ENCODE measurements at regions not wholly inside any gene's neighbourhood (a gene's known extent, or its start where the extent isn't known, plus 50 kb on each side); places are given as distances from the start of the nearest gene placed in this dataset.

- no peak for TF ChIP-seq FOSL2 (IDR thresholded peaks at IDR 0.05; ENCODE audit: borderline replicate concordance, low read depth)
- no peak for TF ChIP-seq GABPA (IDR thresholded peaks at IDR 0.05; ENCODE audit: low read depth)
- no peak for TF ChIP-seq FOXJ3 (CRISPR knock-in tag; IDR thresholded peaks at IDR 0.05)
- no peak for TF ChIP-seq RCOR1 (IDR thresholded peaks at IDR 0.05; ENCODE audit: low read length)
- TF ChIP-seq USF2 (IDR thresholded peaks at IDR 0.05; ENCODE audit: borderline replicate concordance, low read depth, low read length): no peak
- TF ChIP-seq IRF3 (IDR thresholded peaks at IDR 0.05; ENCODE audit: low read depth, low read length): no peak
- H3K9me3 ChIP-seq: no peaks in the 10 kb centered on the region
- no peaks in the 10 kb centered on the region for H3K36me3 ChIP-seq (replicated peaks in 1 of 2; ENCODE audit: control insufficient read depth in 1 of 2, insufficient read depth in 2 of 2, low read length in 1 of 2)
- ChIA-PET POLR2A (no interaction called here), CTCF (no interaction called here)
- no peaks in the 10 kb centered on the region for H4K20me1 ChIP-seq (ENCODE audit: insufficient read depth)
- no peak overlapping the region for H2AFZ ChIP-seq (ENCODE audit: low read depth)
- no peaks in the 10 kb centered on the region for H3K79me2 ChIP-seq (ENCODE audit: insufficient read depth)
- no peaks in the 10 kb centered on the region for H3F3A ChIP-seq (replicated peaks; ENCODE audit: insufficient read depth)
- H3K27me3 ChIP-seq (ENCODE audit: insufficient read depth): no peaks in the 10 kb centered on the region
- DNase-seq: no peak
- no peak overlapping the region for H3K27ac ChIP-seq (ENCODE audit: low read depth in 2 of 2, low read length in 1 of 2)
- no peak overlapping the region for H3K9ac ChIP-seq
- 4% methylated on average over 3 of the region's 3 CpGs for WGBS (ENCODE audit: low lambda C conversion rate)
- no peak overlapping the region for H3K4me3 ChIP-seq (ENCODE audit: low read depth in 2 of 2, low read length in 1 of 2)
- no peak overlapping the region for H3K4me2 ChIP-seq
- H3K9me2 ChIP-seq: no peaks in the 10 kb centered on the region
- H3K4me1 ChIP-seq (ENCODE audit: control insufficient read depth in 1 of 2, insufficient read depth in 2 of 2, low read depth in 1 of 2, low read length in 1 of 2): no peaks in the 10 kb centered on the region
These were observed 107.6 kb upstream of the KHDRBS2 start for GRCh38 chr6:62393608-62394007.

- DNase-seq: no peak
- Histone ChIP-seq H3K27ac (ENCODE audit: low read depth in 2 of 2, low read length in 1 of 2) (no peak overlapping the region), H3K9me2 (no peaks in the 10 kb centered on the region), H4K20me1 (ENCODE audit: insufficient read depth) (no peaks in the 10 kb centered on the region), H3K9me3 (no peaks in the 10 kb centered on the region), H3K27me3 (ENCODE audit: insufficient read depth) (no peaks in the 10 kb centered on the region), H3K79me2 (ENCODE audit: insufficient read depth) (no peaks in the 10 kb centered on the region), H3K4me2 (no peak overlapping the region), H3K4me3 (ENCODE audit: low read depth in 2 of 2, low read length in 1 of 2) (no peak overlapping the region), H3K4me1 (ENCODE audit: control insufficient read depth in 1 of 2, insufficient read depth in 2 of 2, low read depth in 1 of 2, low read length in 1 of 2) (no peaks in the 10 kb centered on the region), H3K36me3 (replicated peaks in 1 of 2; ENCODE audit: control insufficient read depth in 1 of 2, insufficient read depth in 2 of 2, low read length in 1 of 2) (no peaks in the 10 kb centered on the region), H2AFZ (ENCODE audit: low read depth) (no peak overlapping the region), H3F3A (replicated peaks; ENCODE audit: insufficient read depth) (no peaks in the 10 kb centered on the region), H3K9ac (no peak overlapping the region)
- WGBS (ENCODE audit: low lambda C conversion rate): 4% methylated on average over 3 of the region's 3 CpGs
- TF ChIP-seq TCF12 (IDR thresholded peaks at IDR 0.05): no peak
- no peak for TF ChIP-seq MXI1 (IDR thresholded peaks at IDR 0.05; ENCODE audit: low read depth, low read length)
- TF ChIP-seq JUND (IDR thresholded peaks at IDR 0.05): no peak
- no peak for TF ChIP-seq FOSL2 (IDR thresholded peaks at IDR 0.05; ENCODE audit: borderline replicate concordance, low read depth)
- TF ChIP-seq MEF2A (IDR thresholded peaks at IDR 0.05; ENCODE audit: borderline replicate concordance, low read depth): no peak
- no peak for TF ChIP-seq TEAD4 (IDR thresholded peaks at IDR 0.05; ENCODE audit: borderline replicate concordance, insufficient read depth)
- TF ChIP-seq NRF1 (IDR thresholded peaks at IDR 0.05; ENCODE audit: low read depth, low read length): no peak
- TF ChIP-seq FOXM1 (IDR thresholded peaks at IDR 0.05; ENCODE audit: low read depth): no peak
- TF ChIP-seq, protein P1, sequence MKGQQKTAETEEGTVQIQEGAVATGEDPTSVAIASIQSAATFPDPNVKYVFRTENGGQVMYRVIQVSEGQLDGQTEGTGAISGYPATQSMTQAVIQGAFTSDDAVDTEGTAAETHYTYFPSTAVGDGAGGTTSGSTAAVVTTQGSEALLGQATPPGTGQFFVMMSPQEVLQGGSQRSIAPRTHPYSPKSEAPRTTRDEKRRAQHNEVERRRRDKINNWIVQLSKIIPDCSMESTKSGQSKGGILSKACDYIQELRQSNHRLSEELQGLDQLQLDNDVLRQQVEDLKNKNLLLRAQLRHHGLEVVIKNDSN (IDR thresholded peaks at IDR 0.05; ENCODE audit: borderline replicate concordance, low read depth): no peak
- TF ChIP-seq, protein P2, sequence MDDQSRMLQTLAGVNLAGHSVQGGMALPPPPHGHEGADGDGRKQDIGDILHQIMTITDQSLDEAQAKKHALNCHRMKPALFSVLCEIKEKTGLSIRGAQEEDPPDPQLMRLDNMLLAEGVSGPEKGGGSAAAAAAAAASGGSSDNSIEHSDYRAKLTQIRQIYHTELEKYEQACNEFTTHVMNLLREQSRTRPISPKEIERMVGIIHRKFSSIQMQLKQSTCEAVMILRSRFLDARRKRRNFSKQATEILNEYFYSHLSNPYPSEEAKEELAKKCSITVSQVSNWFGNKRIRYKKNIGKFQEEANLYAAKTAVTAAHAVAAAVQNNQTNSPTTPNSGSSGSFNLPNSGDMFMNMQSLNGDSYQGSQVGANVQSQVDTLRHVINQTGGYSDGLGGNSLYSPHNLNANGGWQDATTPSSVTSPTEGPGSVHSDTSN (IDR thresholded peaks at IDR 0.05): no peak
- no peak for TF ChIP-seq USF2 (IDR thresholded peaks at IDR 0.05; ENCODE audit: borderline replicate concordance, low read depth, low read length)
- TF ChIP-seq RCOR1 (IDR thresholded peaks at IDR 0.05; ENCODE audit: low read length): no peak
- TF ChIP-seq CHD2 (IDR thresholded peaks at IDR 0.05; ENCODE audit: low read length, partially characterized antibody): no peak
- no peak for TF ChIP-seq SIN3A (IDR thresholded peaks at IDR 0.05; ENCODE audit: borderline replicate concordance, low read depth, low read length)
- TF ChIP-seq FOXJ3 (CRISPR knock-in tag; IDR thresholded peaks at IDR 0.05): no peak
- CTCF ChIA-PET: no interaction called here
- POLR2A ChIA-PET: no interaction called here
These were observed 106.3 kb upstream of the KHDRBS2 start for GRCh38 chr6:62392291-62392690.
